CD14-positive monocyte (primary cell): ENCODE measurements at regions not wholly inside any gene's neighbourhood (a gene's known extent, or its start where the extent isn't known, plus 50 kb on each side); places are given as distances from the start of the nearest gene placed in this dataset.
A peak's percentile ranks its signal among the peaks of the same experiment; 100 is the strongest.

Experiments
- DNase-seq, 3 donors: peaks; one replicate each; pipeline ENCODE4 v3.0.0-alpha.2; 2011 to 2022
- H2AFZ ChIP-seq: 2 replicates; pipeline ENCODE4 v1.6.0; 2012; ENCODE audit warnings: mild to moderate bottlenecking, low read depth, low read length, inconsistent platforms; ENCODE audit not compliant: insufficient read depth, poor library complexity, severe bottlenecking
- H3K27ac ChIP-seq, 2 donors: 1 replicate in 1 of 2; 2 replicates in 1 of 2; pipeline ENCODE4 v1.5.1; 2012 to 2013; ENCODE audit warnings: low read length in 2 of 2, control low read depth in 1 of 2, inconsistent platforms in 1 of 2, low read depth in 1 of 2, mild to moderate bottlenecking in 1 of 2
- H3K27me3 ChIP-seq, 2 donors: one replicate each; pipeline versions ENCODE4 v1.6.0 to v1.6.1; 2011 to 2013; ENCODE audit warnings: low read length in 2 of 2; ENCODE audit not compliant: control insufficient read depth in 2 of 2, insufficient read depth in 2 of 2
- H3K36me3 ChIP-seq, 2 donors: replicated peaks in 1 of 2; 1 replicate in 1 of 2; 2 replicates in 1 of 2; pipeline versions ENCODE4 v1.5.1 to v1.6.1; 2012 to 2013; ENCODE audit warnings: low read length in 2 of 2, control low read depth in 1 of 2, inconsistent platforms in 1 of 2, mild to moderate bottlenecking in 1 of 2; ENCODE audit not compliant: insufficient read depth in 2 of 2, control insufficient read depth in 1 of 2
- H3K4me1 ChIP-seq, 2 donors: 1 replicate in 1 of 2; 2 replicates in 1 of 2; pipeline versions ENCODE4 v1.5.1 to v1.6.1; 2012 to 2013; ENCODE audit warnings: low read length in 2 of 2, control low read depth in 1 of 2, inconsistent platforms in 1 of 2, mild to moderate bottlenecking in 1 of 2, moderate library complexity in 1 of 2; ENCODE audit not compliant: insufficient read depth in 2 of 2, control insufficient read depth in 1 of 2
- H3K4me2 ChIP-seq: replicated peaks from 2 replicates; pipeline ENCODE3; 2012; ENCODE audit warnings: low read length, moderate library complexity, mild to moderate bottlenecking; ENCODE audit not compliant: poor library complexity, severe bottlenecking; ENCODE audit errors: extremely low read depth
- H3K4me3 ChIP-seq, 3 experiments: fragments of 200-600 bp in 1 of 3; sonication (generic) in 1 of 3; replicated peaks in 1 of 3; 1 replicate in 2 of 3; 2 replicates in 1 of 3; pipeline ENCODE4 v1.5.1; 2011 to 2013; ENCODE audit warnings: low read length in 3 of 3, mild to moderate bottlenecking in 3 of 3, control low read depth in 2 of 3, low read depth in 2 of 3, inconsistent platforms in 1 of 3, moderate library complexity in 1 of 3
- H3K79me2 ChIP-seq: 2 replicates; pipeline ENCODE4 v1.6.0; 2012; ENCODE audit warnings: mild to moderate bottlenecking, control low read depth, inconsistent platforms, low read length, moderate library complexity; ENCODE audit not compliant: insufficient read depth
- H3K9ac ChIP-seq: 2 replicates; pipeline ENCODE4 v1.6.0; 2017; ENCODE audit warnings: low read length, mild to moderate bottlenecking; ENCODE audit not compliant: insufficient read depth, poor library complexity, severe bottlenecking
- H3K9me3 ChIP-seq, 2 donors: replicated peaks in 1 of 2; 1 replicate in 1 of 2; 2 replicates in 1 of 2; pipeline versions ENCODE4 v1.5.1 to v1.6.1; 2012 to 2013; ENCODE audit warnings: low read length in 2 of 2, control low read depth in 1 of 2; ENCODE audit not compliant: control insufficient read depth in 1 of 2, insufficient read depth in 1 of 2
- H4K20me1 ChIP-seq: 2 replicates; pipeline ENCODE4 v1.6.0; 2012; ENCODE audit warnings: mild to moderate bottlenecking, low read length, control low read depth, moderate library complexity; ENCODE audit not compliant: insufficient read depth
- H3K27ac Mint-ChIP-seq, 7 donors: one replicate each; pipeline ENCODE4 v1.8.0; 2020; ENCODE audit warnings: mild to moderate bottlenecking in 7 of 7, mixed read lengths in 7 of 7, moderate library complexity in 6 of 7, inconsistent platforms in 2 of 7
- H3K27me3 Mint-ChIP-seq, 3 donors: one replicate each; pipeline ENCODE4 v1.8.0; 2021 to 2022; ENCODE audit warnings: low read depth in 3 of 3, mild to moderate bottlenecking in 3 of 3, mixed read lengths in 3 of 3, moderate library complexity in 3 of 3, inconsistent platforms in 1 of 3
- H3K36me3 Mint-ChIP-seq, 2 donors: one replicate each; pipeline ENCODE4 v1.8.0; 2020; ENCODE audit warnings: mixed read lengths in 2 of 2, inconsistent platforms in 1 of 2, mild to moderate bottlenecking in 1 of 2
- H3K4me1 Mint-ChIP-seq: one replicate; pipeline ENCODE4 v1.8.0; 2020; ENCODE audit warnings: mild to moderate bottlenecking, mixed read lengths
- H3K4me3 Mint-ChIP-seq, 2 donors: one replicate each; pipeline ENCODE4 v1.8.0; 2020; ENCODE audit warnings: mild to moderate bottlenecking in 2 of 2, mixed read lengths in 2 of 2, moderate library complexity in 1 of 2
- H3K9me3 Mint-ChIP-seq, 7 donors: one replicate each; pipeline ENCODE4 v1.8.0; 2020 to 2022; ENCODE audit warnings: mixed read lengths in 7 of 7, mild to moderate bottlenecking in 6 of 7, moderate library complexity in 6 of 7, inconsistent platforms in 2 of 7
- CTCF ChIP-seq: fragments of 200-600 bp; IDR thresholded peaks from one replicate; pipeline ENCODE4 v1.8.0; 2022; ENCODE audit warnings: antibody characterized with exemption, mild to moderate bottlenecking
- WGBS: methylation state at CpG from one replicate; pipeline ENCODE4 v1.1.5; 2013; ENCODE audit warnings: missing lambda C conversion rate; ENCODE audit not compliant: insufficient coverage; 5-methylcytosine and 5-hydroxymethylcytosine counted together
- intact Hi-C, 2 donors: fragments of 100-400 bp; cut with micrococcal nuclease; formaldehyde crosslinking; loops; one replicate each; pipeline versions ENCODE4 v1.15.0 to v1.15.1; 2023

- Mint-ChIP-seq H3K27ac (no peak overlapping the region), H3K4me3 (no peak overlapping the region), H3K4me1 (peaks cover 4% of the 10 kb centered on the region), H3K27me3 (no peaks in the 10 kb centered on the region), H3K9me3 (peaks cover 2 to 19% (median 10%) of the 10 kb centered on the region in 7 donors), H3K36me3 (no peaks in the 10 kb centered on the region)
- Histone ChIP-seq H3K9ac (no peak overlapping the region), H2AFZ (no peak overlapping the region), H4K20me1 (no peaks in the 10 kb centered on the region), H3K27ac (no peak overlapping the region), H3K79me2 (no peaks in the 10 kb centered on the region), H3K27me3 (no peaks in the 10 kb centered on the region), H3K4me2 (no peak overlapping the region), H3K36me3 (no peaks in the 10 kb centered on the region), H3K4me3 (no peak overlapping the region), H3K4me1 (no peaks in the 10 kb centered on the region), H3K9me3 (peaks cover 0 to 5% of the 10 kb centered on the region in 2 donors)
- intact Hi-C loops: no loop called here
- TF ChIP-seq CTCF: no peak
- DNase-seq: no peak
- WGBS: no CpG with 5 or more reads among the region's 1 CpG
These were observed 243.4 kb downstream of the NHLRC3 start for GRCh38 chr13:39281539-39282150.

- Histone ChIP-seq H3K9me3 (peaks cover 5% of the 10 kb centered on the region in 2 donors), H3K4me1 (no peaks in the 10 kb centered on the region), H3K4me2 (no peak overlapping the region), H3K36me3 (no peaks in the 10 kb centered on the region), H3K27ac (no peak overlapping the region), H3K79me2 (no peaks in the 10 kb centered on the region), H4K20me1 (no peaks in the 10 kb centered on the region), H2AFZ (no peak overlapping the region), H3K27me3 (no peaks in the 10 kb centered on the region), H3K4me3 (no peak overlapping the region), H3K9ac (no peak overlapping the region)
- Mint-ChIP-seq H3K4me3 (peak overlapping the region in 1 of 2 donors; percentile 1), H3K27ac (no peak overlapping the region), H3K36me3 (no peaks in the 10 kb centered on the region), H3K4me1 (peaks cover 4% of the 10 kb centered on the region), H3K27me3 (no peaks in the 10 kb centered on the region), H3K9me3 (peaks cover 6 to 27% (median 16%) of the 10 kb centered on the region in 7 donors)
- 0% methylated on average over 2 of the region's 4 CpGs for WGBS
- TF ChIP-seq CTCF: no peak
- intact Hi-C loops: no loop called here
- no peak for DNase-seq
These were observed 244.2 kb downstream of the NHLRC3 start for GRCh38 chr13:39282400-39282972.
